ENCODE measurements at regions not wholly inside any gene's neighbourhood (a gene's known extent, or its start where the extent isn't known, plus 50 kb on each side); places are given as distances from the start of the nearest gene placed in this dataset.

- TF ChIP-seq CTCF (IDR thresholded peaks at IDR 0.05; ENCODE audit: poor library complexity) (no peak), EZH2phosphoT487 (IDR thresholded peaks at IDR 0.05; ENCODE audit: low read depth, severe bottlenecking, unreplicated experiment) (no peak), EZH2 (IDR thresholded peaks at IDR 0.05; ENCODE audit: borderline replicate concordance) (no peak)
These were observed 96.8 kb downstream of the TMEM26 start for GRCh38 chr10:61356354-61356753.
